ENCODE measurements at regions not wholly inside any gene's neighbourhood (a gene's known extent, or its start where the extent isn't known, plus 50 kb on each side); places are given as distances from the start of the nearest gene placed in this dataset.
A peak's percentile ranks its signal among the peaks of the same experiment; 100 is the strongest.

DNA sequence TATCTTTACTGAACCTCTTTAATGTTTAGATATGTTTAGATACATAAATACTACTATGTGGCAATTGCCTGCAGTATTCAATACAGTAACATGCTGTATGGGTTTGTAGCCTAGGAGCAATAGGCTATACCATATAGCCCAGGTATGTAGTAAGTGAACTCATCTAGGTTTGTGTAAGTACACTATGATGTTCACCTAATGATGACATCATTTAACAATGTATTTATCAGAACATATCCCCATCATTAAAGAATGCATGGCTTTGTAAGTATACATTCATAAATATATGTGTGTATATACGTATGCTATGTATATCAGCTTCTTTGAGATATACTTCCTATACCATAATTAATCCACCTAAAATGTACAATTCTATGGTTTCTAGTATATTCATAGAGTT is 631.2 kb upstream of the MAN1A1 start:
- Histone ChIP-seq H3K4me1 (ENCODE audit: insufficient read depth, low read length) (no peaks in the 10 kb centered on the region), H2AFZ (ENCODE audit: low read length) (no peak overlapping the region), H3K36me3 (replicated peaks in 1 of 2; ENCODE audit: control insufficient read depth in 1 of 2, insufficient read depth in 2 of 2, low read length in 2 of 2) (no peaks in the 10 kb centered on the region), H3K4me2 (ENCODE audit: low read depth, low read length) (no peak overlapping the region), H3K27ac (ENCODE audit: extremely low read length, insufficient read depth, low read length) (no peak overlapping the region), H3K9me3 (ENCODE audit: low read length) (no peaks in the 10 kb centered on the region), H3K9ac (ENCODE audit: insufficient read depth, low read depth, low read length) (no peak overlapping the region), H3K79me2 (ENCODE audit: insufficient read depth, low read length) (no peaks in the 10 kb centered on the region), H3K27me3 (ENCODE audit: control insufficient read depth in 1 of 2, insufficient read depth in 2 of 2, low read length in 2 of 2) (no peaks in the 10 kb centered on the region), H3K4me3 (replicated peaks in 1 of 3; ENCODE audit: insufficient read depth in 1 of 3, low read depth in 2 of 3, low read length in 3 of 3) (no peak overlapping the region), H4K20me1 (ENCODE audit: insufficient read depth, low read length) (no peaks in the 10 kb centered on the region)
- no peak for TF ChIP-seq TRIM24 (CRISPR knock-in tag; IDR thresholded peaks at IDR 0.05)
- peak; percentile 91 for TF ChIP-seq ATF7 (IDR thresholded peaks at IDR 0.05)
- no peak for TF ChIP-seq ATF7 (CRISPR knock-in tag; IDR thresholded peaks at IDR 0.05)
- FAIRE-seq (no peak), DNase-seq (ENCODE audit: low spot score) (no peak), ATAC-seq (no peak)
- BruUV-seq (replicated peaks) = no TSS peak
- WGBS (ENCODE audit: low lambda C conversion rate) = 4% methylated on average over 1 of the region's 1 CpG
- ChIA-PET POLR2A (no interaction called here), CTCF (ENCODE audit: low intra/inter-chr PET ratio, low total read pairs) (no interaction called here)
- in situ Hi-C loops (cut with HindIII; ENCODE audit: extremely low pct_ligation_motif_present, low pct_unique_long_range_greater_than_20kb) = loop anchor here (25.0 kb wide), 1 partner anchor 844 kb away; no protein-coding TSS in a partner anchor
- intact Hi-C loops (cut with micrococcal nuclease; ENCODE audit: unreplicated experiment) = loop anchor here (1.0 kb wide), 1 partner anchor 397 kb away; no protein-coding TSS in a partner anchor

- in situ Hi-C loops (cut with HindIII; ENCODE audit: extremely low pct_ligation_motif_present, low pct_unique_long_range_greater_than_20kb) (loop anchor here (10.0 to 25.0 kb wide), 2 partner anchors 235 to 843 kb away; no protein-coding TSS in a partner anchor), intact Hi-C loops (cut with micrococcal nuclease; ENCODE audit: unreplicated experiment) (loop anchor here (1.0 to 5.0 kb wide), 3 partner anchors 398 to 847 kb away; no protein-coding TSS in a partner anchor)
- 5% methylated on average over 1 of the region's 1 CpG for WGBS (ENCODE audit: low lambda C conversion rate)
- no peaks in the 10 kb centered on the region for H3K9me3 ChIP-seq (ENCODE audit: low read length)
- FAIRE-seq (no peak), DNase-seq (ENCODE audit: low spot score) (peak; percentile 16), ATAC-seq (peak; percentile 54; the same call in 1 of the 3 replicates)
- no peaks in the 10 kb centered on the region for H3K79me2 ChIP-seq (ENCODE audit: insufficient read depth, low read length)
- no peak overlapping the region for H3K4me3 ChIP-seq (replicated peaks in 1 of 3; ENCODE audit: insufficient read depth in 1 of 3, low read depth in 2 of 3, low read length in 3 of 3)
- H3K9ac ChIP-seq (ENCODE audit: insufficient read depth, low read depth, low read length) = no peak overlapping the region
- no peak overlapping the region for H2AFZ ChIP-seq (ENCODE audit: low read length)
- POLR2A ChIA-PET = no interaction called here
- H3K27me3 ChIP-seq (ENCODE audit: control insufficient read depth in 1 of 2, insufficient read depth in 2 of 2, low read length in 2 of 2) = no peaks in the 10 kb centered on the region
- H3K36me3 ChIP-seq (replicated peaks in 1 of 2; ENCODE audit: control insufficient read depth in 1 of 2, insufficient read depth in 2 of 2, low read length in 2 of 2) = no peaks in the 10 kb centered on the region
- CTCF ChIA-PET (ENCODE audit: low intra/inter-chr PET ratio, low total read pairs) = no interaction called here
- H3K4me2 ChIP-seq (ENCODE audit: low read depth, low read length) = no peak overlapping the region
- no peaks in the 10 kb centered on the region for H3K4me1 ChIP-seq (ENCODE audit: insufficient read depth, low read length)
- no TSS peak for BruUV-seq (replicated peaks)
- no peaks in the 10 kb centered on the region for H4K20me1 ChIP-seq (ENCODE audit: insufficient read depth, low read length)
- no peak overlapping the region for H3K27ac ChIP-seq (ENCODE audit: extremely low read length, insufficient read depth, low read length)
- TF ChIP-seq RBM22 (optimal IDR thresholded peaks at IDR 0.05; ENCODE audit: low read length) (no peak), STAG1 (CRISPR knock-in tag; IDR thresholded peaks at IDR 0.05) (peak; percentile 39), SMC3 (IDR thresholded peaks at IDR 0.05; ENCODE audit: low read length) (peak; percentile 20; the same call in 1 of the 2 replicates)
Measured at GRCh38 chr6:119979862-119980261, 630.3 kb upstream of the MAN1A1 start.
